HG03558 (cell line): ENCODE measurements at regions not wholly inside any gene's neighbourhood (a gene's known extent, or its start where the extent isn't known, plus 50 kb on each side); places are given as distances from the start of the nearest gene placed in this dataset.

Experiments
- ATAC-seq: cut with Tn5 transposase; IDR thresholded peaks from one replicate; pipeline ENCODE4 v1.9.1; 2021; ENCODE audit warnings: moderate number of reproducible peaks; ENCODE audit not compliant: unreplicated experiment; ENCODE audit errors: extremely low read depth

DNA sequence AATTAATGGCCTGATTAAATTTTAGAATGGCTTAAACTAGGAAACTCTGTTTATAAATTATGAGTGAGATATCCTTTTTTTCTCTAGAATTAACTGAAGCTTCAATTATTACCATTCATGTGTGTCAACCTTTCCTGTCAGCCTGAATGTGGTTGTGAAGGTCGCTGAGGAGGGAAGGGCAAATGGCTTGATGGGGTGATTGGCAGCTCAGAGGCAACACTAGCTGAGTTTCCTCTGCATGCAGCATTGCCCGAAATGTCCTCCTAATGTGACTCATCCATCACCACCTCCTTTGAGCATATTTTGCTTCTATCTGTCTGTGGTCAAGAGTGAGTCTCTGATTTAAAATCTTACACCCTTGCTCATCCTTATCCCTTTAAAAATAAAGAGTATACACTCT, 281.9 kb downstream of the TENT4A start:
- ATAC-seq = no peak

- ATAC-seq = no peak
Measured at GRCh38 chr5:7000310-7000709, 287.1 kb downstream of the TENT4A start.

DNA sequence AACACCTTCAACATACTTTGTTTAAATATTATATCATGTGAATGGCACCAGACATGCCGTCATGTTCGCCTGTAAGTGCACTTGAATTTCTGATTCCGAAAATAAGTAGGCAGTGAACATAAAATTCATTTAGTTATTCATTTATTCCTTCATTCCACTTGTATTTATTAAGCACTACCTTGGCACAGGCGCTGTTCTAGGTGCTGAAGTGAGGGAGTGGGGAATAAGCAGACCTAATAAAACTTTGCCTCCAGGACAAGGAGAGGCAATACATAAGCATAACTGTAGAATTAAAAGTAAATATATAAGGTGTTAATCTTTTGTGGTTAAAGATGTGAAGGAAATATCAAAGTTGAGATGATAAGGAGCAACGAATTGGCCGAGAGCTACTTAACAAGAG, 297.4 kb downstream of the TENT4A start:
- ATAC-seq = no peak

DNA sequence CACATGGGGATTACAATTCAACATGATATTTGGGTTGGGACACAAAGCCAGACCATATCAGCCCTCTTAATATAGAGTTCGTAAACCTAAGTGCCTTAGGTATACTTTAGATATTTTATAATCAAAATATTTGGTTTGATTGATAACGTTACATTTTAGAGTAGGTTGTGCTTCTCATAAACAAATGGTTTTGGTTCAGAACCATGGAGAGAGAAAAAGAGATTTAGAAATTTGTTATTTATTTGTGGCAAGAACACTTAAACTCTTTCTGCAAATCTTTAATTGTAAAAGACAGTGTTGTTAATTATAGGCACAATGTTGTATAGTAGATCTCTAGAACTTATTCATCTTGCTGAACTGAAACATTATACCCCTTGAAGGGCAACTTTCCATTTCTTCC, 298.8 kb downstream of the TENT4A start:
- ATAC-seq = no peak

DNA sequence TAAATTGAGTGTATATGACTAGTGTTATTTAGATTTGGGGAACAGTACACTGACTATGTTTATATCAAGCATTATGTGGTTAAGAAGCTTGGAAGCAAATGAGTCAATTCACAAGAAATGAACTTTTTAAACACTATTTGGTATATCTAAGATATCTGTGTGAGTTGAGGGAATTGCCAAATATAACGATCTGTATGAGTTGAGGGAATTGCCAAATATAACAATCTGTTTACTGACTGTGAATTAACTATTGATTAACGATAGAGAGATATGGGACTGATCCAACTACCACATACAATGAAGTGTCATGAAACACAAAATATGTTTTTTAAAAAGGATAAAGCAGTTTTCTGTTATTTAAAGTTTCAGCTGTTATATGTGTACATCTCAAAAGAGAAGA, 301.4 kb downstream of the TENT4A start:
- ATAC-seq = no peak

DNA sequence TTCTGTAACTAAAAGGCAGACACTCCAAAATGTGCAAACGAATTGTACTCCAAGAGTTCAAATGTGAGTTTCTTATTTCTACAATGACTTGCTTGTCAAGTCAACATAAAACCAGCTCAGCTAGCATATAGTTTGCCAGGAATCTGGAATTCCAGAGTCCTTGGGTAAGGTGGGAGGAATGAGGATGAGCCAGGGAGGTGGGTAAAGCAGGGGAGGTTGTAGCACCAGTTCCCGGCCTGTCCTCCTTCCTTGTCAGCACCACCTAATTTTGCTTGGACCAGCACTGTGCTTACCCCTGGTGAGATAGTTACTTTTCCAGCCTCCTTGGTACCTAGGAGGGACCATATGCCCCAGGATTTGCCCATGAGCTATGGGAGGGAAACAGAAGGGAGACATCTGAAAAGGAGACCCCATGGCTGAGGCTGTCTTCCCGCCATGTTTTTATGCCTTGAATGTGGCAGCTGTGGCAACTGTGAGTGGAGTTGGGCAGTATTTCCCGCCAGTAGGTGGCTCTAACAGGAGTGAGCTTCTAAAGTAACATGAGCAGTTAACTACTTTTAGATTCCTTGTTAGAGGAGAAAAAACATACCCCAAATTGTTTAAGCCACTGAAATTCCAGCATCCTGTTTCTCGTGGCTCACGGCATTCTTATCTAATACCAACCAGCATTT, 302.5 kb downstream of the TENT4A start:
- ATAC-seq = no peak

DNA sequence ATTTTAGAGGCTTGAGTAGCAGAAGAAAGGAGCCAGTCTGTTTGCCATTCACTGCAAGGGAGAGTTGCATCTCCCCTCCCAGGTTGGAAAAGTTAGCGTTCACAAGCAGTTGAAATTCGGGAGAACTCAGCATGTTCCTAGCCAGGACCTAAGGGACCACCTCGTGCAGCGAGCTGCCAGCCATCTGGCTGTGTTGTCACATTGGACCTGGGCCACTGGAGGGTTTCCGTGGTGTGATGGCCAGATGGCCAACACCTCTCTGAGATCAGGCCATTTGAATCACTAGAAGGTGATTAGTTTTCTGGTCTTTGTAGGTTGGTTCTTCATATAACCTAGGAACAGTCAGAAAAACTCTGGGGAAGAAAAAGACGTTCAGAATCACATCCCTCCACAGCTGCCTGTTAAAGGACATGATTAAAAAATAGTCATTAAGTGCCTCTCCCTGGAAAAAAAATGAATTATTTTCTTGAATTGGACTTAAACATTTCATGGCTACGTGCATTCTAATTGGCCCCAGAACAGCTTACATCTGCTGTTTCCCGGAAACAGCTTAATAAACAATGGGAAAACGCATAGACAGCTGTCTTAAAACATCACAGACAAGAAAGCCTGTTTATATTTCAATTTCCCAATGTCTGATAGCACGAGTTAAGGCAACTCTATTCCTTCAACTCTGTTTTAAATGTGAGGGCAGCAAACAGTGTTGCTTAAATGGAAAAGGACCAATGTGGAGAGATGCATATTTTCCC, 303.9 kb downstream of the TENT4A start:
- no peak for ATAC-seq

GRCh38 chr5:7018198-7018597, 305.0 kb downstream of the TENT4A start:
- no peak for ATAC-seq

DNA sequence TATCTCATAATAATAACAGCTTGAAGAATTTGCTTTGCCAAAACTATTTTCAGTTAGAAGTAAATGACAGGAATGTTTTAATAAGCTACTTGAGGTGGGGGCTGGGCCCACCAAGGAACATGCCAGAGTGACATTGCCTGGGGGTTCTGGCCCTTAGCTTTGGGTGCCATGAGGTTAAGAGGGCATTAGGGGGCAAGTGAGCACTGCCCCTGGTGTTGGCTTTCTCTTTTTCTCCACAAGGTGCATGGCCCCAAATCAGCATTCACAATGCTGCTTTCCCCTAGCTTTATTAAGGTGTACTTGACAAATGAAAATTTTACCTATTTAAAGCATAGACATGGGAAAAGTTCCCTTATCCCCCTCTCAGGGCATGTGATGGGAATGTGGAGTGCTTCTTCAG, 305.4 kb downstream of the TENT4A start:
- ATAC-seq = no peak

GRCh38 chr5:7036192-7036835, 323.1 kb downstream of the TENT4A start:
- ATAC-seq = no peak

DNA sequence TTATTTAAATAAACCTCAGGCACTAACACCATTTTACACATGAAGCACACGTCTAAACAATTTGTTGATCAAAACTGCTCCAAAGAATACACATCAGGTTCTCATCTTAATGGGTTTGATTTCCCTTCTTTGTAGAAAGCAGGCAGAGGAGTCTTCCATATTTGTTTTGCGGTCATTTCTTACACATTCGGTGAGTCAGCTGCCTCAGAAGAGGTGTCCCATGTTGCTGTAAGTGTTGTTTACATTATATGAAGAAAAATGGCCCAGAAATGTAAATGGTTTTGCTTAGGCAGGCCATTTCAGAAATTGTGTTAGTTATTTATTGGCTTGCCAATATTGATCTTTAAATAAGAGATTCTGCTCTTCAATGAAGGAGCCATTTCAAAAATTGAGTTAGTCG, 325.8 kb downstream of the TENT4A start:
- ATAC-seq = no peak

DNA sequence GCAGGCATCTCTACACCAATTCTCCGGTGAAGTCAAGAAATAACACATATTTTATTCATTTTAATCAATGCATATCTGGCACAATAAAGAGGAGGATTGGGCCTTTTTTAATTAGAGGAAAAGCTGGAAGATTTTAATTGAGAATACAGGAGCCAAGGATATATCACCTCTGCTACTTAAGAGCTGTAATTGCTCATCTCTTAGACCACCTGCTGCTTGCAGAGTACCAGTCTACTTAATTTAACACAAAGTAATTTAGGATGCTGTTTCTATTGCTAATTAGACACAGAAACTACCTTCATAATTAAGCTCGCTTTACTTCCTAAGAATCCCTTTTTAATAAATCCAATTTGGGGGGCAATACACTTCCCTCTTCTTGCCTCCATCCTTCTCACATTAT, 326.9 kb downstream of the TENT4A start:
- ATAC-seq = no peak

GRCh38 chr5:7043797-7044196, 330.6 kb downstream of the TENT4A start:
- no peak for ATAC-seq

DNA sequence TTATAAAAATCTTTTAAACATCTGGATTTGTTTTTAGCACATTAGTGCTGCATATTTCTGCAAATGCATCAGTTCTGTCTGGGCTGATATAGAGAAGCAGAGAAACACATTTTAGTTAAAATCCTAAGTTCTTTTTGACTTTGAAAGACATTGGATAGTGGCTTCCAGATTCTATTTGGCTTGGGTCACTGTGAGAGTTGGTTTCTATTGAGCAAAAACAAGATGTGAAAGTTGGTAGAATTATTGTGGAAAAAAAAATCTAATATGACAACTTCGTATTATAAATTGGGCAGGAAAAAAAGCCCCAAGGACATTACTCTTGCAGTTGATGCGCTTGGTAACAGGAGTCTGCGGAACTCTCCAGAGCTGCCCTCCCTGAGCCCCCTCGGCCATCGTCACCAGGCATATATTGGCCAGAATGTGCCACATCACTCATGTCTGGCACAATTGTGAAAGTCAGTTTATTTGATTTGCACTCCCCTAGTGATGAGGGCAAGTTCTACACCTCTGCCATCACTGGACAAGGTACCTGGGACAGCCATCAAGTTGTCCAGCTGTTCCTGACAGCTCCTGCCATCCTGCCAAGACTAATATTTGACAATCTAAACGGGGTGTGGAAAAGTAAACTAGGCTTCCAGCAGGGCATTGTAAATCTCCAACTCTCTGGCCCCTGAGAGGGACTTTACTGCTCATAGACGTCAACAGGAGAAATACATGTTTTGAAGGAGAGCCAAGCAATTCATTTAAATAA, 334.5 kb downstream of the TENT4A start:
- no peak for ATAC-seq

DNA sequence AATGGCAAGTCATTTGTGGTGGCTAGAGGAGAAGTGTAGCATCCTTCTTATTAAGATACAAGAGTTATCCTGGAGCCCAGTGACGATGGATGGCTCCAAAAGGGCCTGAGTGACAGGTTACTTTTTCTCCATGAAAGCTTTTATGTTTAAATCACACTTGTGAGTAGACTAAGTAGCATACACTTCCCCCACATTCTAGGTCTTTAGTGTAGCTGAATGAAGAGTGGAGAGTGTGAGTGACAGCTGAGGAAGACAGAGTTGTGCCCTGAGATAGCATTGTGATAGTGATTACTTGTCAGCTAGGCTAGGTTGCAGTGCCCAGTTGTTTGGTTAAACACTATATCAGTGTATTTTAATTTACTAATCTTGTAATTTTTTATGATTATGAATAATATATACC, 337.8 kb downstream of the TENT4A start:
- no peak for ATAC-seq

- ATAC-seq = no peak
Measured at GRCh38 chr5:7053125-7053524, 339.9 kb downstream of the TENT4A start.

DNA sequence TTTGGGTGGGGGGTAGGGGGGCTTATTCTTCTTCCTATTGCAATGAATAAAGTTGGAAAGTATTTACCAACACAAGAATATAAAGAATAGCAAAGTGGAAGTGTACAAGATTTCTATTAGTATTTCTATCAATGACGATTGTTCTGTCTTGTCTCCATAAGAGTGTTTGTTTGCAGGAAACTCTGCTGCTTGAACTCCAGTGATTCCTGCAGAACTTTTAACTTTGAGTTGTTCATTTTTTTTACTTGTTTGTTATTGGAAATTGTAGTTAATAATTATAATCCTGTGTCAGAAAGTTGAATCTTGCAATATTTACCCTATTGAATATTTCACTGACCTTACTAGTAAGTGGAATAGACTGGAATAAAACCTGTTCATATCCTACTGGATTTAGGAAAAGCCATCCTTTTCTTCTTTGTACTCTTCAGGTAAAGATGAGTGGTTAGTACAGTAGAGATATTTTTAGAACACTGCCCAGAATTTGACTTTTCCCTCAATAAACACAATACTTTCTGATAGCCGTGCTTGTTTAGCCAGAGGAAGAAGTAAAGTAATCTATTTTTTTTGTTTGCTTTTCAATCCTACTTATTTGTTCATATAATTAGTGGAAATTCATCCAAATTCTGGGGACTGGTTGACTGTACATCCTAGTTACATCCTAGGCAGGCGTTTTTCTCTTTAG, 340.4 kb downstream of the TENT4A start:
- no peak for ATAC-seq

GRCh38 chr5:7066471-7067235, 329.3 kb upstream of the ADCY2 start:
- ATAC-seq = no peak

- no peak for ATAC-seq
Measured at GRCh38 chr5:7068156-7068555, 327.8 kb upstream of the ADCY2 start.

DNA sequence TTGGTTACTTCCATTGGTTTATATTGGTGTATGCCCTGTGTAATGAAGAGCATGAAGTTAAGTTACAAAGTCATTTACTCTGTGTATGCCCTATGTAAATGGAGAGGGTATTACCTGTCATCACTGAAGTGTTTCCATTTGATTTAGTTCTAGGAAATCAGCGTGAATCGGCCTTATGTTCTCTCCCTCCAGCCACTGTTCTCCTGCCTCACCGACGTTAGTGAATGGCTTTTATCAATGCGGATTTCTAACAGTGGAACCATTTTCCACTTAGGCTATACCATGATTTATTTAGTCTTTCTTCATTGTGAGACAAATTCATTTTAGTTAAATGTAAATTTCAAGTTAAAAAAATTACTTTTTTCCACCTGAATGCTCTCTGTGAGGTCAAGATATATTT, 327.0 kb upstream of the ADCY2 start:
- no peak for ATAC-seq
